Astrocyte (in vitro differentiated cells and primary cell): ENCODE measurements at regions not wholly inside any gene's neighbourhood (a gene's known extent, or its start where the extent isn't known, plus 50 kb on each side); places are given as distances from the start of the nearest gene placed in this dataset.

Source experiments
- DNase-seq: peaks from one replicate; pipeline ENCODE4 v3.0.0-alpha.2; 2010; ENCODE audit warnings: low read depth
- FAIRE-seq: peaks from 2 replicates; lab custom pipeline; 2011; peaks lifted over from hg19 to GRCh38; lab: Jason Lieb, UNC
- H2AFZ ChIP-seq: 2 replicates; pipeline ENCODE4 v1.6.0; 2012; ENCODE audit warnings: low read depth, low read length, inconsistent platforms
- H3K27ac ChIP-seq: 2 replicates; pipeline ENCODE4 v1.5.1; 2011; ENCODE audit warnings: low read depth, low read length, inconsistent platforms
- H3K27me3 ChIP-seq: 2 replicates; pipeline ENCODE4 v1.6.0; 2011; ENCODE audit warnings: low read length, inconsistent platforms; ENCODE audit not compliant: insufficient read depth
- H3K36me3 ChIP-seq: 2 replicates; pipeline ENCODE4 v1.5.1; 2011; ENCODE audit warnings: low read length, inconsistent platforms; ENCODE audit not compliant: insufficient read depth
- H3K4me1 ChIP-seq: 2 replicates; pipeline ENCODE4 v1.5.1; 2011; ENCODE audit warnings: low read length, inconsistent platforms; ENCODE audit not compliant: insufficient read depth
- H3K4me2 ChIP-seq: 2 replicates; pipeline ENCODE4 v1.6.0; 2012; ENCODE audit warnings: low read length, inconsistent platforms
- H3K4me3 ChIP-seq: 2 replicates; pipeline ENCODE4 v1.5.1; 2011; ENCODE audit warnings: low read depth, mild to moderate bottlenecking, low read length, inconsistent platforms; ENCODE audit not compliant: insufficient read depth
- H3K79me2 ChIP-seq: 2 replicates; pipeline ENCODE4 v1.6.0; 2012; ENCODE audit warnings: mild to moderate bottlenecking, low read length, inconsistent platforms; ENCODE audit not compliant: insufficient read depth
- H3K9ac ChIP-seq: 2 replicates; pipeline ENCODE4 v1.6.0; 2012; ENCODE audit warnings: mild to moderate bottlenecking, low read length, inconsistent platforms
- H3K9me3 ChIP-seq: 2 replicates; pipeline ENCODE4 v1.5.1; 2012; ENCODE audit warnings: low read depth, mild to moderate bottlenecking, low read length, inconsistent platforms; ENCODE audit not compliant: insufficient read depth
- H4K20me1 ChIP-seq: 2 replicates; pipeline ENCODE4 v1.6.0; 2012; ENCODE audit warnings: low read length, inconsistent platforms; ENCODE audit not compliant: insufficient read depth
- H3K27ac Mint-ChIP-seq: one replicate; pipeline ENCODE4 v1.8.0; 2021; ENCODE audit warnings: mild to moderate bottlenecking, mixed read lengths; ENCODE audit not compliant: unreplicated experiment
- H3K27me3 Mint-ChIP-seq: one replicate; pipeline ENCODE4 v1.8.0; 2021; ENCODE audit warnings: low read depth, mixed read lengths; ENCODE audit not compliant: unreplicated experiment
- H3K36me3 Mint-ChIP-seq: one replicate; pipeline ENCODE4 v1.8.0; 2021; ENCODE audit warnings: low read depth, mixed read lengths; ENCODE audit not compliant: unreplicated experiment
- H3K4me1 Mint-ChIP-seq: one replicate; pipeline ENCODE4 v1.8.0; 2021; ENCODE audit warnings: low read depth, mixed read lengths; ENCODE audit not compliant: unreplicated experiment
- H3K4me3 Mint-ChIP-seq: one replicate; pipeline ENCODE4 v1.8.0; 2021; ENCODE audit warnings: mild to moderate bottlenecking, moderate library complexity, mixed read lengths; ENCODE audit not compliant: unreplicated experiment
- H3K9me3 Mint-ChIP-seq: one replicate; pipeline ENCODE4 v1.8.0; 2021; ENCODE audit warnings: mild to moderate bottlenecking, mixed read lengths; ENCODE audit not compliant: unreplicated experiment
- EZH2 ChIP-seq: IDR thresholded peaks from 2 replicates; pipeline ENCODE4 v1.6.1; 2012; ENCODE audit warnings: mild to moderate bottlenecking, low read length, inconsistent platforms; ENCODE audit not compliant: insufficient read depth
- TF ChIP-seq, protein P1 (sequence below): IDR thresholded peaks from 2 replicates; pipeline ENCODE4 v1.5.1; 2011; ENCODE audit warnings: low read depth, mild to moderate bottlenecking, inconsistent platforms, low read length, moderate library complexity; ENCODE audit not compliant: insufficient read depth

DNA sequence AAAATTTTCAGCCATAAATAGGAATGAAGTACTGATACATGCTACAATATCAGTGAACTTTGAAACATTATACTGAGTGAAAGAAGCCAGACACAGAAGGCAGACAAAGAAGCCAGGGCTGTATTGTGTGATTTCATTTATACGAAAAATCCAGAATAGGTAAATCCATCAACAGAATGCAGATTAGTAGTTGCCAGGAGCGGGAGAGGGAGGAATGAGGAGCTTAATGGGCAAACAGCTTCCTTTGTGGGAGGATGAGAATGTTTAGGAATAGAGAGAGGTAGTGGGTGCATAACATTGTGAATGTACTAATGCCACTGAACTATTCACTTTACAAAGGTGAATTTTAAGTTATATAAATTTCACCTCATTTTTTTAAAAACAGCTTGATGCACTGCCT lies 103.3 kb upstream of the SERTM1 start:
- Histone ChIP-seq H3K9ac (no peak overlapping the region), H2AFZ (no peak overlapping the region), H3K4me1 (no peaks in the 10 kb centered on the region), H3K4me3 (no peak overlapping the region), H3K4me2 (no peak overlapping the region), H3K79me2 (no peaks in the 10 kb centered on the region), H3K27ac (no peak overlapping the region), H3K27me3 (no peaks in the 10 kb centered on the region), H4K20me1 (no peaks in the 10 kb centered on the region), H3K36me3 (no peaks in the 10 kb centered on the region), H3K9me3 (no peaks in the 10 kb centered on the region)
- FAIRE-seq (no peak), DNase-seq (no peak)
- no peak overlapping the region for H3K27ac Mint-ChIP-seq
- no peak for TF ChIP-seq EZH2
- TF ChIP-seq, protein P1, sequence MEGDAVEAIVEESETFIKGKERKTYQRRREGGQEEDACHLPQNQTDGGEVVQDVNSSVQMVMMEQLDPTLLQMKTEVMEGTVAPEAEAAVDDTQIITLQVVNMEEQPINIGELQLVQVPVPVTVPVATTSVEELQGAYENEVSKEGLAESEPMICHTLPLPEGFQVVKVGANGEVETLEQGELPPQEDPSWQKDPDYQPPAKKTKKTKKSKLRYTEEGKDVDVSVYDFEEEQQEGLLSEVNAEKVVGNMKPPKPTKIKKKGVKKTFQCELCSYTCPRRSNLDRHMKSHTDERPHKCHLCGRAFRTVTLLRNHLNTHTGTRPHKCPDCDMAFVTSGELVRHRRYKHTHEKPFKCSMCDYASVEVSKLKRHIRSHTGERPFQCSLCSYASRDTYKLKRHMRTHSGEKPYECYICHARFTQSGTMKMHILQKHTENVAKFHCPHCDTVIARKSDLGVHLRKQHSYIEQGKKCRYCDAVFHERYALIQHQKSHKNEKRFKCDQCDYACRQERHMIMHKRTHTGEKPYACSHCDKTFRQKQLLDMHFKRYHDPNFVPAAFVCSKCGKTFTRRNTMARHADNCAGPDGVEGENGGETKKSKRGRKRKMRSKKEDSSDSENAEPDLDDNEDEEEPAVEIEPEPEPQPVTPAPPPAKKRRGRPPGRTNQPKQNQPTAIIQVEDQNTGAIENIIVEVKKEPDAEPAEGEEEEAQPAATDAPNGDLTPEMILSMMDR: no peak
- H3K27me3 Mint-ChIP-seq: no peaks in the 10 kb centered on the region
- H3K4me3 Mint-ChIP-seq: no peak overlapping the region
- no peaks in the 10 kb centered on the region for H3K9me3 Mint-ChIP-seq
- H3K36me3 Mint-ChIP-seq: no peaks in the 10 kb centered on the region
- H3K4me1 Mint-ChIP-seq: no peaks in the 10 kb centered on the region

DNA sequence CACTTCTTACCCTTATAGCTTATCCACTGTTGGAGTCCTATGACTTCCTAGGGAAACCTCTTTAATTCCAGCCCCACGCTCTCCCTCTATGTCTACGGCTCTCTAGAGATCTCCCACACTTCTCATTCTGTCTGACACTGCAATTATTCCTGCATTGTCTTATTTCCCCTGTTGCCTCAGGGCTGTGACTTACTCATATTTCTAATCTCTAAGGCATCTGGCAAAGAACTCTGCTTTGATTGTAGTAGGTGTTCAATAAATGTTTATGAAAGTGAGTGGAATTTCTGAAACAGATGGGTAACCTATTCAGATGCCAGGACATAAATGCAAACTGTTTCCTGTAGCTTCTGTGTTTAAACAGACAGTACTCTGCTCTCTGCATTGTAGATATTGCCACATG lies 102.4 kb upstream of the SERTM1 start:
- Mint-ChIP-seq H3K9me3 (no peaks in the 10 kb centered on the region), H3K4me3 (no peak overlapping the region), H3K4me1 (no peaks in the 10 kb centered on the region), H3K36me3 (no peaks in the 10 kb centered on the region), H3K27ac (no peak overlapping the region), H3K27me3 (no peaks in the 10 kb centered on the region)
- Histone ChIP-seq H3K27me3 (no peaks in the 10 kb centered on the region), H3K9me3 (no peaks in the 10 kb centered on the region), H3K27ac (no peak overlapping the region), H3K79me2 (no peaks in the 10 kb centered on the region), H2AFZ (no peak overlapping the region), H3K4me1 (no peaks in the 10 kb centered on the region), H4K20me1 (no peaks in the 10 kb centered on the region), H3K36me3 (no peaks in the 10 kb centered on the region), H3K4me2 (no peak overlapping the region), H3K4me3 (no peak overlapping the region), H3K9ac (no peak overlapping the region)
- TF ChIP-seq, protein P1: no peak
- TF ChIP-seq EZH2: no peak
- DNase-seq: no peak
- no peak for FAIRE-seq

DNA sequence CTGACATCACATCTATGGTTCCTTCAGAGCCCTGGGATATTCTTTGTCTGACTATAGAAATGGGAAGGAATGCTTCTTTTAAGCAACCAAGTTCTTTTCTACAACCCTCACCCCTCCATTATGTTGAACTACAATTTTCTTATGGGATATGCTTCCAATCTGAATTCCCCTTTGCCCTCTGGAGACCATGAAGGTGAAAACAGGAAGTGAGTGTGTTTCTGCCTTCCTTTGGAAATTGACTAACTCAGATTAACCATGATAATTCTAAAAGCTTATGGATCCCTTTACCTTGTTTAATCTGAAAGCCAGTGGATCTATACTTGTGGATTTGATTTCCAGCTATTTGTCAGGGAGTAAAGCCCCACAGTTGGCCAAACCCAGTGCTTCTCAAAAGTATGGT lies 90.8 kb upstream of the SERTM1 start:
- Histone ChIP-seq H4K20me1 (no peaks in the 10 kb centered on the region), H3K4me2 (no peak overlapping the region), H3K27ac (no peak overlapping the region), H3K4me3 (no peak overlapping the region), H3K4me1 (no peaks in the 10 kb centered on the region), H3K9ac (no peak overlapping the region), H3K79me2 (no peaks in the 10 kb centered on the region), H3K36me3 (no peaks in the 10 kb centered on the region), H3K9me3 (no peaks in the 10 kb centered on the region), H3K27me3 (no peaks in the 10 kb centered on the region), H2AFZ (no peak overlapping the region)
- Mint-ChIP-seq H3K27me3 (peaks cover 6% of the 10 kb centered on the region), H3K9me3 (no peaks in the 10 kb centered on the region), H3K4me3 (no peak overlapping the region), H3K27ac (no peak overlapping the region), H3K4me1 (no peaks in the 10 kb centered on the region), H3K36me3 (no peaks in the 10 kb centered on the region)
- DNase-seq (no peak), FAIRE-seq (no peak)
- TF ChIP-seq, protein P1: no peak
- no peak for TF ChIP-seq EZH2
